B cell (primary cell): ENCODE measurements at regions not wholly inside any gene's neighbourhood (a gene's known extent, or its start where the extent isn't known, plus 50 kb on each side); places are given as distances from the start of the nearest gene placed in this dataset.

Source experiments
- ATAC-seq: fragments of 200-7000 bp; cut with Tn5 transposase; one replicate; pipeline ENCODE4 v1.10.0; 2021; ENCODE audit warnings: low read depth, mild to moderate bottlenecking, moderate number of reproducible peaks, moderate library complexity
- CTCF ChIA-PET: fragments of 350-600 bp; sonication (Branson Sonifier 250); formaldehyde crosslinking; loops from one replicate; lab custom pipeline; 2021; ENCODE audit warnings: antibody characterized with exemption, inconsistent platforms; lab: Charles Lee
- POLR2A ChIA-PET: fragments of 350-600 bp; sonication (Branson Sonifier 250); formaldehyde crosslinking; loops from one replicate; lab custom pipeline; 2021; ENCODE audit warnings: antibody characterized with exemption; lab: Charles Lee
- DNase-seq: peaks from one replicate; pipeline ENCODE4 v3.0.0; 2013
- H2AFZ ChIP-seq: 2 replicates; pipeline ENCODE4 v1.6.1; 2012; ENCODE audit warnings: mild to moderate bottlenecking, low read depth, low read length; ENCODE audit not compliant: insufficient read depth, poor library complexity, severe bottlenecking
- H3K27ac ChIP-seq, 2 donors: 1 replicate in 1 of 2; 2 replicates in 1 of 2; pipeline ENCODE4 v1.5.1; 2012 to 2013; ENCODE audit warnings: low read length in 2 of 2, mild to moderate bottlenecking in 2 of 2, moderate library complexity in 1 of 2
- H3K27me3 ChIP-seq, 4 experiments: fragments of 200-600 bp in 1 of 4; sonication (generic) in 1 of 4; replicated peaks in 1 of 4; 1 replicate in 2 of 4; 2 replicates in 2 of 4; pipeline versions ENCODE4 v1.6.1 to v1.7.0; 2013 to 2016; ENCODE audit warnings: low read length in 3 of 4, mild to moderate bottlenecking in 2 of 4, mixed read lengths in 1 of 4, moderate library complexity in 1 of 4; ENCODE audit not compliant: insufficient read depth in 4 of 4, control insufficient read depth in 3 of 4; ENCODE audit errors: control extremely low read depth in 1 of 4
- H3K36me3 ChIP-seq, 2 experiments: replicated peaks in 1 of 2; 1 replicate in 1 of 2; 2 replicates in 1 of 2; pipeline versions ENCODE4 v1.6.1 to v1.7.1; 2013; ENCODE audit warnings: low read length in 1 of 2; ENCODE audit not compliant: insufficient read depth in 2 of 2, control insufficient read depth in 1 of 2; ENCODE audit errors: control extremely low read depth in 1 of 2, extremely low read depth in 1 of 2
- H3K4me1 ChIP-seq, 2 donors: fragments of 200-600 bp in 1 of 2; sonication (generic) in 1 of 2; 1 replicate in 1 of 2; 2 replicates in 1 of 2; pipeline versions ENCODE4 v1.5.1 to v1.6.1; 2013 to 2017; ENCODE audit warnings: low read length in 2 of 2; ENCODE audit not compliant: control insufficient read depth in 2 of 2, insufficient read depth in 2 of 2
- H3K4me2 ChIP-seq: replicated peaks from 2 replicates; pipeline ENCODE3; 2012; ENCODE audit warnings: mild to moderate bottlenecking, low read depth, low read length; ENCODE audit not compliant: poor library complexity, severe bottlenecking
- H3K4me3 ChIP-seq, 5 experiments: fragments of 200-600 bp in 1 of 5; sonication (generic) in 1 of 5; 1 replicate in 3 of 5; 2 replicates in 2 of 5; pipeline versions ENCODE4 v1.5.1 to v1.7.0; 2011 to 2016; ENCODE audit warnings: low read length in 4 of 5, mild to moderate bottlenecking in 4 of 5, low read depth in 2 of 5, control low read depth in 1 of 5, moderate library complexity in 1 of 5; ENCODE audit not compliant: insufficient read depth in 1 of 5; ENCODE audit errors: control extremely low read depth in 1 of 5, extremely low read depth in 1 of 5
- H3K79me2 ChIP-seq: fragments of 200-600 bp; sonication (generic); one replicate; pipeline ENCODE4 v1.6.0; 2016; ENCODE audit warnings: low read length; ENCODE audit not compliant: control insufficient read depth, insufficient read depth
- H3K9ac ChIP-seq: fragments of 200-600 bp; sonication (generic); 2 replicates; pipeline ENCODE4 v1.6.1; 2017; ENCODE audit warnings: mild to moderate bottlenecking, low read length, moderate library complexity
- H3K9me3 ChIP-seq, 3 donors: one replicate each; pipeline versions ENCODE4 v1.6.1 to v1.7.1; 2013; ENCODE audit warnings: low read length in 2 of 3; ENCODE audit not compliant: control insufficient read depth in 2 of 3, insufficient read depth in 1 of 3; ENCODE audit errors: control extremely low read depth in 1 of 3
- H4K20me1 ChIP-seq: 2 replicates; pipeline ENCODE4 v1.6.0; 2012; ENCODE audit warnings: mild to moderate bottlenecking, low read length; ENCODE audit not compliant: insufficient read depth, control insufficient read depth, poor library complexity, severe bottlenecking
- H3K27ac Mint-ChIP-seq: one replicate; pipeline ENCODE4 v1.8.0; 2021; ENCODE audit warnings: mixed read lengths
- H3K27me3 Mint-ChIP-seq: one replicate; pipeline ENCODE4 v1.8.0; 2021; ENCODE audit warnings: mixed read lengths
- H3K4me1 Mint-ChIP-seq: one replicate; pipeline ENCODE4 v1.8.0; 2021; ENCODE audit warnings: mixed read lengths
- H3K4me3 Mint-ChIP-seq: one replicate; pipeline ENCODE4 v1.8.0; 2021; ENCODE audit warnings: mixed read lengths
- H3K9me3 Mint-ChIP-seq: one replicate; pipeline ENCODE4 v1.8.0; 2022; ENCODE audit warnings: mixed read lengths; ENCODE audit not compliant: insufficient read depth
- EZH2 ChIP-seq: IDR thresholded peaks from 2 replicates; pipeline ENCODE4 v1.6.1; 2012; ENCODE audit warnings: borderline replicate concordance, low read depth, mild to moderate bottlenecking, moderate library complexity, low read length; ENCODE audit not compliant: insufficient read depth, poor library complexity, severe bottlenecking
- intact Hi-C: fragments of 100-400 bp; cut with micrococcal nuclease; formaldehyde crosslinking; loops from one replicate; pipeline ENCODE4 v1.10.0; 2022
- TF ChIP-seq, protein P1 (sequence below): fragments of 200-600 bp; IDR thresholded peaks from one replicate; pipeline ENCODE4 v1.8.0; 2022; ENCODE audit warnings: antibody characterized with exemption, mild to moderate bottlenecking

DNA sequence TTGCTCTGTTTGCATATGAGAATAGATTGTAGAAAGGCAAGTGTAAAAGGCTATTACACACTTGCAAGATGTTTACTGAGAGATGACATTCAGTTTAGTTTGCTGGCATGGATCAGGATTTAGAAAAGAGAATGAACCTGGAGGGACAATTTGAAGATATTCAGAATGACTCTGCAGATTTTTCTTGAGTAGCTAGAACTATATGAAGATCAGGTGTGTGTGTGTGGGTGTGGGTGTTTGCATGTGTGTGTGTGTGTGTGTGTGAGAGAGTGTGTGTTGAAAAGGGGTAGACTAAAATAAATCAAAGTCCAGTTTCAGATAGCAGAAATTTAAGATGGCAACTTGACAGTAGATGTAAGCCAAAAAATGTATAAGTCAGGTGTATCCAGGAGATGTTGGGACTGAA is 74.0 kb upstream of the ANXA1 start:
- Mint-ChIP-seq H3K9me3 (no peaks in the 10 kb centered on the region), H3K4me3 (no peak overlapping the region), H3K27me3 (peaks cover 5% of the 10 kb centered on the region), H3K27ac (no peak overlapping the region), H3K4me1 (peaks cover 2% of the 10 kb centered on the region)
- Histone ChIP-seq H3K4me3 (no peak overlapping the region), H3K27ac (no peak overlapping the region), H3K9ac (no peak overlapping the region), H2AFZ (no peak overlapping the region), H3K79me2 (no peaks in the 10 kb centered on the region), H3K36me3 (no peaks in the 10 kb centered on the region), H3K4me1 (no peaks in the 10 kb centered on the region), H3K4me2 (no peak overlapping the region), H3K27me3 (no peaks in the 10 kb centered on the region), H3K9me3 (no peaks in the 10 kb centered on the region), H4K20me1 (no peaks in the 10 kb centered on the region)
- no peak for ATAC-seq
- POLR2A ChIA-PET: no interaction called here
- TF ChIP-seq, protein P1, sequence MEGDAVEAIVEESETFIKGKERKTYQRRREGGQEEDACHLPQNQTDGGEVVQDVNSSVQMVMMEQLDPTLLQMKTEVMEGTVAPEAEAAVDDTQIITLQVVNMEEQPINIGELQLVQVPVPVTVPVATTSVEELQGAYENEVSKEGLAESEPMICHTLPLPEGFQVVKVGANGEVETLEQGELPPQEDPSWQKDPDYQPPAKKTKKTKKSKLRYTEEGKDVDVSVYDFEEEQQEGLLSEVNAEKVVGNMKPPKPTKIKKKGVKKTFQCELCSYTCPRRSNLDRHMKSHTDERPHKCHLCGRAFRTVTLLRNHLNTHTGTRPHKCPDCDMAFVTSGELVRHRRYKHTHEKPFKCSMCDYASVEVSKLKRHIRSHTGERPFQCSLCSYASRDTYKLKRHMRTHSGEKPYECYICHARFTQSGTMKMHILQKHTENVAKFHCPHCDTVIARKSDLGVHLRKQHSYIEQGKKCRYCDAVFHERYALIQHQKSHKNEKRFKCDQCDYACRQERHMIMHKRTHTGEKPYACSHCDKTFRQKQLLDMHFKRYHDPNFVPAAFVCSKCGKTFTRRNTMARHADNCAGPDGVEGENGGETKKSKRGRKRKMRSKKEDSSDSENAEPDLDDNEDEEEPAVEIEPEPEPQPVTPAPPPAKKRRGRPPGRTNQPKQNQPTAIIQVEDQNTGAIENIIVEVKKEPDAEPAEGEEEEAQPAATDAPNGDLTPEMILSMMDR: no peak
- intact Hi-C loops: no loop called here
- no peak for DNase-seq
- CTCF ChIA-PET: no interaction called here

DNA sequence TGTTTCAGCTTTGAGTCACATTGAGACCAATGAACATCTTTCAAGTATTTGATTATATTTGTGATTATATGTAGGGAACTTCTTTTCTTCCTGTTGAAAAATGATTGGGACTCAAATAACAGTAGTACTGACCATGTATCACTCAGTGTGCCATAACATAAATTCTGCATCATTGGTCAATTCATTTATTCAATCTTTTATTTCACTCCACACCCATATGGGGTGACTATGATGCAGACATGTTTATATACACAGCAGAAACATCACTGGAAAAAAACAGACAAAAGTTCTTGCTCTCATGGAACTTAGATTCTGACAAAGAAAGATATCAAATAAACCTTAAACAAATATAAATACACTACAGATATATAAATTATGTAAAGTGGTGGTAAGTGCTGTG is 74.7 kb upstream of the ANXA1 start:
- no peaks in the 10 kb centered on the region for H4K20me1 ChIP-seq
- no peak overlapping the region for H3K4me3 ChIP-seq
- no peaks in the 10 kb centered on the region for H3K27me3 ChIP-seq
- ATAC-seq (no peak), DNase-seq (no peak)
- H3K9me3 ChIP-seq: no peaks in the 10 kb centered on the region
- intact Hi-C loops: no loop called here
- H3K9ac ChIP-seq: no peak overlapping the region
- no peak overlapping the region for H3K4me2 ChIP-seq
- H3K36me3 ChIP-seq: no peaks in the 10 kb centered on the region
- POLR2A ChIA-PET: no interaction called here
- H2AFZ ChIP-seq: no peak overlapping the region
- no peak overlapping the region for H3K4me3 Mint-ChIP-seq
- H3K27ac Mint-ChIP-seq: no peak overlapping the region
- TF ChIP-seq, protein P1: no peak
- TF ChIP-seq EZH2: no peak
- H3K27me3 Mint-ChIP-seq: peaks cover 5% of the 10 kb centered on the region
- CTCF ChIA-PET: no interaction called here
- no peaks in the 10 kb centered on the region for H3K79me2 ChIP-seq
- H3K4me1 ChIP-seq: no peaks in the 10 kb centered on the region
- H3K4me1 Mint-ChIP-seq: peaks cover 2% of the 10 kb centered on the region
- H3K9me3 Mint-ChIP-seq: no peaks in the 10 kb centered on the region
- no peak overlapping the region for H3K27ac ChIP-seq
